ENCODE measurements at regions not wholly inside any gene's neighbourhood (a gene's known extent, or its start where the extent isn't known, plus 50 kb on each side); places are given as distances from the start of the nearest gene placed in this dataset.

DNA sequence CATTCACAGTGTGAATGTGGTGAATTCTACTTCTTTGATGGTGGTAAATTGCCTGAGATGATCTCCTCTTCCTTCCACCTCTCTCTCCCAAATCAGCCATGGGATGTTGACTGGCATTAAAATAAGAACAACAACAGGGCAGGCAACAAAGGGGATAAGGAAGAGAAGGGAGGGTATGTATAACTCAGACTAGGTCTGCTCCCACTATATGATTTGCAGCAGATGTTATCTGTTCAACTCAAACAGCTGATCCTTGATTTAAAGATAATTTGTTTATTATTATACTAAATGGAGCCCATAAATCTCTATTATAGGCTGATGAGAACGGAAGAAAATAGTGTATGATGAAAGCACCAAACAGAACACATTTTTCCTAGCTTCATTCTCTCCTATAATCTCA lies 262.0 kb downstream of the BTBD3 start:
- no peak for TF ChIP-seq CTCF (IDR thresholded peaks at IDR 0.05)
- TF ChIP-seq POLR2A (IDR thresholded peaks at IDR 0.05): no peak
- Histone ChIP-seq H3K27ac (no peak overlapping the region), H3K27me3 (no peaks in the 10 kb centered on the region), H3K9me3 (no peaks in the 10 kb centered on the region), H3K4me1 (no peaks in the 10 kb centered on the region), H3K4me3 (no peak overlapping the region), H3K36me3 (no peaks in the 10 kb centered on the region)
- DNase-seq: no peak

- H3K9me3 ChIP-seq: no peaks in the 10 kb centered on the region
- no peaks in the 10 kb centered on the region for H3K36me3 ChIP-seq
- no peak overlapping the region for H3K4me3 ChIP-seq
- no peaks in the 10 kb centered on the region for H3K27me3 ChIP-seq
- H3K4me1 ChIP-seq: no peaks in the 10 kb centered on the region
- no peak for DNase-seq
- no peak overlapping the region for H3K27ac ChIP-seq
- no peak for TF ChIP-seq POLR2A (IDR thresholded peaks at IDR 0.05)
- TF ChIP-seq CTCF (IDR thresholded peaks at IDR 0.05): no peak
These were observed 262.5 kb downstream of the BTBD3 start for GRCh38 chr20:12180107-12180661.

DNA sequence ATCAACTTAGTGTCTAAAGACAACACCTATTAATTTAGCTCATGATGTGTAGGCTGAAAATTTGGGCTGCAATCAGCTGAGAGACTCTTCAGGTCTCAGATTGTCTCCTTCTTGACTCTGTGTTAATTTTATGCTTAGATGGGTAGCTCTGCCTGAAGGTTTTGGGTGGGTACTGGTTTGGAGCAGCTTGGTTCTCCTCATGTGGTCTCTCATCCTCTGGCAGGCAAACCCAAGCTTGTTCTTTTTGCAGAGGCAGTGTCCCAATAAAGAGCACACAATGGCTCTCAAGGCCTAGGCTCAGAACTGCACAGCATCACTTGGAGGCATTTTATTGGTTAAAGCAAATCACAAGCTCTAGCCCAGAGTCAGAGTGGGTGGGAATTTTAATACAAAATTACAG lies 280.6 kb downstream of the BTBD3 start:
- TF ChIP-seq POLR2A (IDR thresholded peaks at IDR 0.05) (no peak), CTCF (IDR thresholded peaks at IDR 0.05) (no peak)
- H3K27ac ChIP-seq: no peak overlapping the region
- no peak for DNase-seq
- no peaks in the 10 kb centered on the region for H3K36me3 ChIP-seq
- H3K4me1 ChIP-seq: no peaks in the 10 kb centered on the region
- no peaks in the 10 kb centered on the region for H3K27me3 ChIP-seq
- H3K4me3 ChIP-seq: no peak overlapping the region
- no peaks in the 10 kb centered on the region for H3K9me3 ChIP-seq

DNA sequence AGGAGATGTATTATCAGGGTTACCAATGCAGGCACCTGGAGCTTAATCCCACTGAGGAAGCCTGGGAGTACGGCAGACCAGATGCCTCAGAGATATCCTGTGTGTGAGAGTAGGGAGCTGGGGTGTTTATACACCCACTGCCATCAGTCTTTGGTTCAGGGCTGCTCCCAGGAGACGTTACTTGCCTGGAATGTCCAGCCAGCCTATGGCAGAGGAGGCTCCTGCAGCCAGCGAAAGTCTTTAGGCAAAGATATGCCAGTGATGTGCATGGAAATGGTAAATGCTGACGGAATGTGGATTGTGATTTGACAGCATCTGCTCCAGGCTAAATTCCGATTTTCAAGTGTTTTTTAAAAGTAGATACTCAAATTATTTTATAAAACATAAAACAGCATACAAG lies 282.0 kb downstream of the BTBD3 start:
- no peaks in the 10 kb centered on the region for H3K27me3 ChIP-seq
- TF ChIP-seq POLR2A (IDR thresholded peaks at IDR 0.05) (no peak), CTCF (IDR thresholded peaks at IDR 0.05) (no peak)

DNA sequence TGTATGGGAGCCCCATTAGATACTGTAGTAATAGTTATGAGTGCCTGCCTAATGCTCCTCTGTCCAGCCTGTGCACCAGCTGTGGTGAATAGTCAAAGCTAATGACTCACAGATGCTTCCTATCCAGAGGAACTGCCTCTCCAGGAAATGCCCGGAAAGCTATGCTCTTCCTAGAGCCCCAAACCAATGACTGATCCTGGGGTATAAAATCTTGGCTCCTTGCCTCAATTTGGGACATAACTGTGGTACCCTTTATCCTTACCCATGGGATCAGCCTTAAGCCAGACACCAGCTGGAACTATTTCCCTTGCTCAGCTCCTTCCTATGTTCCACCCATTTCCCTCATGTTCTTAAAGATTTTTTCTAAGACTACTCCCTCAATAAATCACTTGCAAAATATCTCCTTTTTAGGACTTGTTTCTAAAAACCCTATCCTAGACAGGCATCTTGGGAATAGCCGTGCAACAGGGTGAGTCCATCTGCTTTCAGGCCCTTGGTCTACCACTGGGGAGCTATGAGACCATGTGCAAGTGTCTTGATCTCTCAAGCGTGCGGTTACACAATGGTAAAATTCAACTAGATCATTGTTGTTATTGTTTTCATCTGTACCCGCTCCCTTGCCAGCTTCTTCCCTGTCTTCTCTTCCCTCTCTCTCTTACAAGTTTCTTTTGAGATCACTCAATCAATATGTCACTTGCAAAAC lies 283.7 kb downstream of the BTBD3 start:
- TF ChIP-seq POLR2A (IDR thresholded peaks at IDR 0.05) (no peak), CTCF (IDR thresholded peaks at IDR 0.05) (no peak)
- no peaks in the 10 kb centered on the region for H3K27me3 ChIP-seq
- H3K27ac ChIP-seq: no peak overlapping the region
- H3K4me1 ChIP-seq: no peaks in the 10 kb centered on the region
- no peak overlapping the region for H3K4me3 ChIP-seq
- H3K9me3 ChIP-seq: no peaks in the 10 kb centered on the region
- no peak for DNase-seq
- H3K36me3 ChIP-seq: no peaks in the 10 kb centered on the region

More for the DNA sequence above, 282.0 kb downstream of the BTBD3 start:
- no peak for DNase-seq
- Histone ChIP-seq H3K4me3 (no peak overlapping the region), H3K27ac (no peak overlapping the region), H3K36me3 (no peaks in the 10 kb centered on the region), H3K4me1 (no peaks in the 10 kb centered on the region), H3K9me3 (no peaks in the 10 kb centered on the region)
